HepG2 (cell line): ENCODE measurements at regions not wholly inside any gene's neighbourhood (a gene's known extent, or its start where the extent isn't known, plus 50 kb on each side); places are given as distances from the start of the nearest gene placed in this dataset.

Experiments
- ATAC-seq: fragments of 200-7000 bp; cut with Tn5 transposase; 3 replicates; pipeline ENCODE4 v1.9.1; 2020; ENCODE audit warnings: mild to moderate bottlenecking, moderate library complexity
- BruUV-seq: library from RNA; stranded (reverse); fragments of 400-500 nt; replicated peaks from 2 replicates; lab custom pipeline; 2021; lab: Mats Ljungman, UMichigan
- CTCF ChIA-PET: fragments of 300-600 bp; formaldehyde crosslinking; extraction: SDS; loops from one replicate; lab custom pipeline; 2021; ENCODE audit warnings: low total read pairs, inconsistent platforms, low intra/inter-chr PET ratio; lab: Yijun Ruan, JAX
- POLR2A ChIA-PET: fragments of 350-600 bp; sonication (Branson Sonifier 250); formaldehyde crosslinking; loops from one replicate; lab custom pipeline; 2020; ENCODE audit warnings: antibody characterized with exemption, inconsistent platforms; lab: Yijun Ruan, JAX
- DNase-seq: peaks from one replicate; pipeline ENCODE4 v3.0.0-alpha.2; 2015; ENCODE audit warnings: low spot score
- FAIRE-seq: peaks from 3 replicates; lab custom pipeline; 2011; peaks lifted over from hg19 to GRCh38; lab: Jason Lieb, UNC
- H2AFZ ChIP-seq: one replicate; pipeline ENCODE4 v1.6.1; 2011; ENCODE audit warnings: low read length, inconsistent platforms
- H3K27ac ChIP-seq: fragments of 300-600 bp; 3 replicates; pipeline ENCODE4 v1.8.0; 2011; ENCODE audit warnings: mixed run types, mild to moderate bottlenecking, mixed read lengths, low read length, inconsistent platforms; ENCODE audit not compliant: insufficient read depth; ENCODE audit errors: extremely low read length
- H3K27me3 ChIP-seq, 2 experiments: fragments of 200-600 bp in 1 of 2; 2 replicates in 1 of 2; 3 replicates in 1 of 2; pipeline versions ENCODE4 v1.6.0 to v1.8.0; 2011; ENCODE audit warnings: low read length in 2 of 2, mild to moderate bottlenecking in 2 of 2, moderate library complexity in 2 of 2, inconsistent platforms in 1 of 2; ENCODE audit not compliant: insufficient read depth in 2 of 2, control insufficient read depth in 1 of 2
- H3K36me3 ChIP-seq, 2 experiments: fragments of 200-600 bp in 1 of 2; replicated peaks in 1 of 2; 2 replicates in 1 of 2; 3 replicates in 1 of 2; pipeline versions ENCODE4 v1.5.1 to v1.8.0; 2011; ENCODE audit warnings: low read length in 2 of 2, inconsistent platforms in 1 of 2; ENCODE audit not compliant: insufficient read depth in 2 of 2, control insufficient read depth in 1 of 2
- H3K4me1 ChIP-seq: 2 replicates; pipeline ENCODE4 v1.5.1; 2012; ENCODE audit warnings: low read length, inconsistent platforms; ENCODE audit not compliant: insufficient read depth
- H3K4me2 ChIP-seq: 2 replicates; pipeline ENCODE4 v1.6.0; 2011; ENCODE audit warnings: low read depth, low read length, inconsistent platforms
- H3K4me3 ChIP-seq, 3 experiments: fragments of 200-600 bp in 1 of 3; sonication (generic), shearing (Covaris generic) in 1 of 3; replicated peaks in 1 of 3; 2 replicates each; pipeline ENCODE4 v1.5.1; 2011 to 2016; ENCODE audit warnings: low read length in 3 of 3, inconsistent platforms in 2 of 3, low read depth in 2 of 3, mild to moderate bottlenecking in 2 of 3, control low read depth in 1 of 3, mixed read lengths in 1 of 3; ENCODE audit not compliant: insufficient read depth in 1 of 3
- H3K79me2 ChIP-seq: one replicate; pipeline ENCODE4 v1.6.1; 2011; ENCODE audit warnings: low read length, inconsistent platforms; ENCODE audit not compliant: insufficient read depth
- H3K9ac ChIP-seq: 2 replicates; pipeline ENCODE4 v1.6.0; 2011; ENCODE audit warnings: mild to moderate bottlenecking, low read depth, low read length, inconsistent platforms; ENCODE audit not compliant: insufficient read depth
- H3K9me3 ChIP-seq: 2 replicates; pipeline ENCODE4 v1.5.1; 2012; ENCODE audit warnings: mild to moderate bottlenecking, low read length
- H4K20me1 ChIP-seq: 2 replicates; pipeline ENCODE4 v1.6.0; 2011; ENCODE audit warnings: inconsistent platforms, mild to moderate bottlenecking, low read length, moderate library complexity; ENCODE audit not compliant: insufficient read depth
- HNF1A ChIP-seq, 2 experiments: sonication (generic) in 1 of 2; formaldehyde crosslinking in 1 of 2; IDR thresholded peaks; 2 replicates each; pipeline versions ENCODE4 v1.4.0 to v1.6.1; 2016 to 2020; ENCODE audit warnings: borderline replicate concordance in 1 of 2, low read depth in 1 of 2, mild to moderate bottlenecking in 1 of 2, missing genetic modification reagents in 1 of 2
- IRX3 ChIP-seq: sonication (generic); formaldehyde crosslinking; IDR thresholded peaks from 2 replicates; pipeline ENCODE4 v1.8.1; 2023; ENCODE audit warnings: mild to moderate bottlenecking, low read depth, missing genetic modification reagents, borderline replicate concordance
- POGZ ChIP-seq: sonication (generic); formaldehyde crosslinking; IDR thresholded peaks from 2 replicates; pipeline ENCODE4 v1.4.0; 2020; ENCODE audit warnings: mild to moderate bottlenecking, missing genetic modification reagents
- ZNF503 ChIP-seq: sonication (generic); formaldehyde crosslinking; IDR thresholded peaks from 2 replicates; pipeline ENCODE4 v1.4.0; 2020; ENCODE audit warnings: missing genetic modification reagents
- WGBS: methylation state at CpG from one replicate; pipeline ENCODE4 v1.1.6; 2017; ENCODE audit warnings: low lambda C conversion rate; 5-methylcytosine and 5-hydroxymethylcytosine counted together
- in situ Hi-C: cut with HindIII; loops from 2 replicates; pipeline ENCODE4 v1.10.0; 2017; ENCODE audit warnings: low pct_unique_long_range_greater_than_20kb; ENCODE audit not compliant: extremely low pct_ligation_motif_present
- intact Hi-C: fragments of 100-400 bp; cut with micrococcal nuclease; formaldehyde crosslinking; loops from one replicate; pipeline ENCODE4 v1.10.0; 2022; ENCODE audit not compliant: unreplicated experiment

GRCh38 chr11:122451911-122452310, 203.6 kb upstream of the UBASH3B start:
- no peak for FAIRE-seq
- Histone ChIP-seq H3K36me3 (no peaks in the 10 kb centered on the region), H3K9me3 (no peaks in the 10 kb centered on the region), H3K79me2 (no peaks in the 10 kb centered on the region), H3K27ac (no peak overlapping the region), H2AFZ (no peak overlapping the region), H3K27me3 (no peaks in the 10 kb centered on the region; a peak in 1 of 5 replicates), H3K4me3 (no peak overlapping the region), H3K9ac (no peak overlapping the region), H4K20me1 (no peaks in the 10 kb centered on the region), H3K4me1 (no peaks in the 10 kb centered on the region), H3K4me2 (no peak overlapping the region)
- intact Hi-C loops, result no loop called here
- in situ Hi-C loops, result no loop called here
- BruUV-seq, result no TSS peak
- POLR2A ChIA-PET, result no interaction called here
- CTCF ChIA-PET, result no interaction called here
- ATAC-seq, result no peak
- DNase-seq, result no peak
- WGBS, result 89% methylated on average over 9 of the region's 9 CpGs
- TF ChIP-seq HNF1A (IDR thresholded peaks at IDR 0.05; ENCODE audit: low read depth) (no peak), HNF1A (CRISPR knock-in tag; IDR thresholded peaks at IDR 0.05; ENCODE audit: borderline replicate concordance) (no peak), ZNF503 (no peak), POGZ (no peak), IRX3 (CRISPR knock-in tag) (no peak)
